ENCODE measurements at regions not wholly inside any gene's neighbourhood (a gene's known extent, or its start where the extent isn't known, plus 50 kb on each side); places are given as distances from the start of the nearest gene placed in this dataset.

DNA sequence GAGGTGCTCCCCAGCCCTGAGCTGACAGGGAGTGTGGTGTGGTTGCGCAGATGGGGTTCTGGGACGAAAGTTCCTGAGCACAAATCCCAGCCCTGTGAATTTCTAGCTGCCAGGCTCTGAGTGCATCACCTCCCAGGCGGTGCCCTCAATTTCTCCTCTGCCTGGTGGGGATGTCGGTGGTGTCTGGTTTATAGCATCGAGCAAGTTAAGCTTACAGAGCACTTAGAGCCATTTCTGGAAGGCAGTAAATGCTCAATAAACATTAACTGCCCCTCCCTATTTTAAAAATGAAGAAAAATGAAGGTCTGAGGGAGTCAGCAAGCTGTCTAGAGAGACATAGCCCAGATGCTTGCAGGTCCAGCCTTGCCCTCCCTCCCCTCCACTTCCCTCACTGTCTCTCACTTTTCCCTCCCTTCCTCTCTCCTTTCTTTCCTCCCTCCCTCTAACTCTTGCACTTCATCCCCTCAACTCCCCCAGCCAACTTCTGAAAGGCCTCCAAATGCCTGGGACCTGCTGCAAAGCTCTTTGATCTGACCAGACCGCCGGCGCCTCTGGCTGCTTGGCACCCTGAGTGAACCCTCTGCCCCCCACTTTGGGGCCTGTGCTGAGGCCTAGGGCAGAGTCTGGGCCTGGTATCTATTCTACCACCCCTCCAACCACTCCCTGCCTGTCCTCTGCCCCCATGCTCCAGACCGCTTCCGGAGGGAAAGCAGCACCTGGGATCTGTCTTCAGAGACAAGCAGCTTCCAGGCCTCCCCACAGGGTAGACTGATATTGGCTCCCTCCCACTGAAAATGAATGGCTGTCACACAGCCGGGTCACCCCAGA is 438.3 kb downstream of the RPS24 start:
- DNase-seq (ENCODE audit: low read depth) = no peak

- no peak for DNase-seq (ENCODE audit: low read depth)
Observed at GRCh38 chr10:78472551-78472890, 438.9 kb downstream of the RPS24 start.

GRCh38 chr10:78473006-78473405 is 439.3 kb downstream of the RPS24 start:
- DNase-seq (ENCODE audit: low read depth) = no peak

GRCh38 chr10:78474743-78475142 is 441.1 kb downstream of the RPS24 start:
- DNase-seq (ENCODE audit: low read depth) = no peak

- DNase-seq (ENCODE audit: low read depth) = no peak
Observed at GRCh38 chr10:78475437-78475836, 441.8 kb downstream of the RPS24 start.

DNA sequence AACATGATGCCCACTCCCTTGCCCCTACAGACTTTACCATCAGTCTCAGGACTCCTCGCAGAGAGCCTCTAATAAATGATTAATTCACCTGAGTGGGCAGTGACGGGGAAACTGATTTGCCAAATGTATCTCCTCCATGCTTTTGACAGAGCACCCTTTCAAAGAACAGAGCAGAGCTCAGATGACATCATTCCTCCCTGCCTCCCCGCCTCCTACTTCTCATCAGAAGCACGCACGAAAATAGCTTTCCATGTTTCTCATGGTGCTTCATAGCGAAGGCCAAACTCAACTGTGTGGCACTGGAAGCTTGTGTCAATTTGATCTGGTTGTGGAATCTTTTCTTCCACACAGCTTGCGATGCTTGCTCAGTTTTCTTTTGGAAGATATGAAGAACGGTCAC is 442.5 kb downstream of the RPS24 start:
- no peak for DNase-seq (ENCODE audit: low read depth)

GRCh38 chr10:78476844-78477243 is 443.2 kb downstream of the RPS24 start:
- DNase-seq (ENCODE audit: low read depth) = no peak

- no peak for DNase-seq (ENCODE audit: low read depth)
Observed at GRCh38 chr10:78478919-78479318, 445.3 kb downstream of the RPS24 start.

DNA sequence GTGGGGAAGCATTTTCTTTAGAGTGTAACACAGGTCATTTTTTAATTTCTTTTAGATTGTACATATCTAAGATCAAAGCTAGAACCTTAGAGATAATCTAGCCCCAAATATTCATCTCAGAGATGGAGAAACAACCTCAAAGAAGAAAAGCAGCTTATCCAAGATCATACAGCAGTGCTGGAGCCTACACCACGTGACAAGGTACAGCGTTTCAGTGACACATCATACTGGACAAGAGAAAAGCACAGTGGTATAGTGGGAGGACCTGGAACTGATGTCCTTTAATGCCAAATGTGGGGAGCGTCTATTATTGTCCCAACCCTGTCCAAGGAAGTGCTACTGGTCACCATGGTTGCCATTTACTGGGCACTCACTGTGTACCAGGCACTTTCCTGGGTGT is 445.8 kb downstream of the RPS24 start:
- DNase-seq (ENCODE audit: low read depth) = no peak

GRCh38 chr10:78481842-78482241 is 448.2 kb downstream of the RPS24 start:
- no peak for DNase-seq (ENCODE audit: low read depth)

DNA sequence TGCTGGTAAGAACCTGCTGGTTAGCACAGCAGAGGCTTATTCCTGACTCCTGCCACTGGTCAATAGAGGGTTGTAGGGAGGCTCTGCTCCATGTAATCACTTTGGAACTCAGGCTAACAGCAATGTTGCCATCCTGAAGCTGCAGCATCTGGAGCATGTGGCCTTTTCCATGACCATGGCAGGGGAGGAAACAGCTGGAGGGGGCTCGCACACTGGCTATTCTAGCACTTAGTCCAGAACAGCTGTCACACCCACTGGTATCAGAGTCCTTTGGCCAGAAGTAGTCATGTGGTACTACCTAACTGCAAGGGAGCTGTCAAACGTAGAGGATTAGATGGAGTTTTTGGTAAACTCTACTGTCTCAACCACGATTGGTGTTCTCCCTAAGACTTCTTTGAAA is 450.0 kb downstream of the RPS24 start:
- DNase-seq (ENCODE audit: low read depth) = no peak

GRCh38 chr10:78489034-78489433 is 455.4 kb downstream of the RPS24 start:
- no peak for DNase-seq (ENCODE audit: low read depth)

GRCh38 chr10:78491812-78492211 is 458.1 kb downstream of the RPS24 start:
- DNase-seq (ENCODE audit: low read depth) = peak; percentile 61

GRCh38 chr10:78492424-78492823 is 458.8 kb downstream of the RPS24 start:
- DNase-seq (ENCODE audit: low read depth) = no peak

DNA sequence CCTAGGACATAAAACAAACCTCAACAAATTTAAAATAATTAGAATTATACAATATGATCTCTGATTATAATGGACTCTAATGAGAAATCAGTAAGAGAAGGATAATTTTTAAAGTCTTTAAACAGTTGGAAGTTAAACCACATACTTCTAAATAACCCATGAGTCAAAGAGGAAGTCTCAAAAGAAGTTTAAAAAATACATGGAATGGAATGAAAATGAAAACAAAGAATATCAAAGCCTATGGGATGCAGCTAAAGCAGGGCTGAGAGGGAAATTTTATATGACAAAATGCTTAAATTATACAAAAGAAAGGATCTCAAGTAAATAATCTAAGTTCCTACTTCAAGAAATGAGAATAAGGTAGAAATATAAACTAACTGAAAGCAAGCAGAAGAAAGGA is 460.5 kb downstream of the RPS24 start:
- no peak for DNase-seq (ENCODE audit: low read depth)

- peak; percentile 73 for DNase-seq (ENCODE audit: low read depth)
Observed at GRCh38 chr10:78502210-78502936, 468.7 kb downstream of the RPS24 start.

DNA sequence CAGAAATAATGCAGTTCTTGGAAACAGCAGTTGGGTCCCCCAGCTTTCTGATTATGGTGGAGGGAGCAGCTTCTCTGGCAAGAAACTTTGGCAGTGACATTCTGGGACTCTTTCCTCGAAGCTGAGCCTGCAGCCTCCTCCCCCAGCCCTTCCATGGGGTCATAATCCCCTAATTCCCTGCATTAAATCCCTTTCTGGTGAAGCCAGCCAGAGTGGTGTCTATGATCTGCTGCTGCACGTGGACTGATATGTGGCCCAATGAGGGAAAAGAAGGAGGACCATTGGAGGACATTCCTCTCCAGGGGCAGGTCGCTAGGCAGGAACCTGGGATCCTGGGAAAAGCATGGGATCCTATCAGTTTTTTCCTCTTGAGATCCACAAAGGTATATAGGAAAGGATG is 470.5 kb downstream of the RPS24 start:
- no peak for DNase-seq (ENCODE audit: low read depth)

DNA sequence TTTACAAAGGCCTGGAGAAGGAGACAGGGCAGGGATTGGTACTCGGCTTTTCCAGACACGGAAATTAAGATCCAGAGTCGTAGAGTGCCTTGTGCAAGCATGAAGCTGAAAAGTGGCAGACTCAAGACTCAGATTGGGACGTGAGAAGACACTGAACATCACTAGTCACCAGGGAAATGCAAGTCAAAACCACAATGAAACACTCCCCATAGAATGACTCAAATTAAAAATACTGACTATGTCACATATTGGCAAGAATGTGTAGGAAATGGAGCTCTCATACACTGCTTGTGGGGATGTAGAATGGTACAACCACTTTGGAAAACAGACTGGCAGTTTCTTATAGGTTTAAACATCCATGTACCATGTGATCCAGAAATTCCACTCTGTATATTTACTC is 472.0 kb downstream of the RPS24 start:
- DNase-seq (ENCODE audit: low read depth) = peak; percentile 69

GRCh38 chr10:78506614-78507013 is 473.0 kb downstream of the RPS24 start:
- DNase-seq (ENCODE audit: low read depth) = no peak

DNA sequence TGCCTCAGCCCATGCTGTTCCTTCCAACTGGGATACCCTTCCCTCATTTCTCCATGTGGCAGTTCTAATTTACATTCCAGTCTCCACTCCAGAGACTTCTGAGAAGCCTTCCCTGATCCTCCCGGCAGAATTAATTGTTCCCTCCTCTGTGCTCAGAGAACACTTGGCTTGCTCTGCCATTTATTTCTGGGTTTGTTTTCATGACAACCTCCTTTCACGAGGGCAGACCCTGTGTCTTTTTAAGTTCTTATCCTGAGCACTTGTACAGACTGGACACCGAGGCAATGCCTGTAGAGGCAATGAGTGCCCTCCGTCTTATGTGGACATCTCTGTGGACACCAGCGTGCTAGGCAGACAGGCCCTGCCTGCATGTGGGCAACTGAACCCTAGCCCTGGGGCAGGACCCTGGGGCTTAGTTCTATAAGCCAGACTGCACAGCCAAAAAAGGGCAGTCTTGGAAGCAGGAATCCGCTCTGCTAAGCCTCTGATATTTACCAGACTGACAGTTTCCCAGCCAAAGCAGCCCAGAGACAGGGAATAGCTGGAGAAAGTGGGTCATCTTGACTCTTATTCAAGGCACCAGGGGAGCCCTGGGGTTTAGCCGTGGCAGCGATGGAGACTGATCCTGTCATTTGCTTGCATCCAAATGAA is 474.0 kb downstream of the RPS24 start:
- no peak for DNase-seq (ENCODE audit: low read depth)

- DNase-seq (ENCODE audit: low read depth) = no peak
Observed at GRCh38 chr10:78508955-78509748, 475.5 kb downstream of the RPS24 start.
